ENCODE measurements at regions not wholly inside any gene's neighbourhood (a gene's known extent, or its start where the extent isn't known, plus 50 kb on each side); places are given as distances from the start of the nearest gene placed in this dataset.

DNA sequence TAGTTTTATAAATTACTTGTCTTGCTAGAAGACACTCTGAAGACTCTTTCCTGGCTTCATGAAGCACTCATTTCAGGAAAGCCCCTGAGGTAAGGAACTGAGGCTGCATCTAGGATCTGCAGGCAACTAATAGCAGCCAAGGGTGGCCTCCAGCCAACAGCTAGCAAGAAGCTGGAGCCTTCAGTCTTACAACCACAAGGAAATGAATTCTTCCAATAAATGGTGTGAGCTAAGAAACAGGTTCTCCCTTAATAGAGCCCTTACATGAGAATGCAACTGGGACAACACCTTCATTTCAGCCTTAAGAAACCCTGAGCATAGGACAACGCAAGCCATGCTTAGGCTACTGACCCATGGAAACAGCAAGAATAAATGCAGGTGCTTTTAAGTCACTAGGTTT, 254.6 kb upstream of the RBBP8 start:
- no peak for DNase-seq

- no peak for DNase-seq
These were observed 252.2 kb upstream of the RBBP8 start for GRCh38 chr18:22680944-22681343.

DNA sequence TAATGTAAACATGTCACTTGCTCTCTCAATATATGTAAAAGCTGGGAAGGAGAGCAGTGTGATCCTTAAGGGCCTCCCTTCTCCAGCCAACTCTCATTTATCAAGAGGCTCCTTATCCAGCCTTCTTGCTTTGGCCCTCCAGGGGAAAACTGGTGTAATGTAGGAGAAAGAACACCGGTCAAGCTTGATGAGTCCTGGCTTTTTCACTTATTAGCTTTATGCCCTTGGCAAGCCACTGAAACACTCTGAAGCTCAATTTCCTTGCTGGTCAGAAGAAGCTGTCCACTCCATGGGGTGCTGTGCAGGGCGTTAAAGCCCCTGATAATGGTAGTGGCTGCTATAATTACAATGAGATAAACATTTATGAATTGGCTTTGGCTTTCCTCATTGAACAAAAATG, 251.2 kb upstream of the RBBP8 start:
- DNase-seq = no peak

GRCh38 chr18:22682720-22683119, 250.4 kb upstream of the RBBP8 start:
- no peak for DNase-seq

DNA sequence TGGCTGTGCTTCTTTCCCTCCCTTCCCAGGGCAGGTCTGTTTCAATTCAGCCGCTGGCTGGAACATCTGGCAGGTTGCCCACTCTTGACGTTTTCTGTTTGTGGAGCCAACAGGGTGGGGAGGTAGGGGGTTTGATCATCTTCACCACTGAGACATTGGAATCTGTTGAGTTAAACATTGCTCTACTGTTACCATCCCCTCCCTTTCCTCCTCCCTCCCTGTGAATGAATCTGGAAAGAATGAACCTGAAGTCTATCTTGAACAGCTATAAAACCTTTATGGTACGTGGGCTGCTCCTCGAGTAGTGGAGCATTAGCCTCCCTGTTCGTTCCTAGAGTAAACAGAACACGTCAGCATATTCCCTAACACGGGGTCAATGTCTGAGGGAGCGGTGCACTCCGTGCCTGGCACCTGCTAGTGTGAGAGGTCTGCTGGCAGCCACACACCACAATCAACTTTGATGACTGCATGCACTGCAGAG, 249.9 kb upstream of the RBBP8 start:
- DNase-seq = peak; percentile 82

GRCh38 chr18:22683786-22684185, 249.3 kb upstream of the RBBP8 start:
- DNase-seq = no peak

DNA sequence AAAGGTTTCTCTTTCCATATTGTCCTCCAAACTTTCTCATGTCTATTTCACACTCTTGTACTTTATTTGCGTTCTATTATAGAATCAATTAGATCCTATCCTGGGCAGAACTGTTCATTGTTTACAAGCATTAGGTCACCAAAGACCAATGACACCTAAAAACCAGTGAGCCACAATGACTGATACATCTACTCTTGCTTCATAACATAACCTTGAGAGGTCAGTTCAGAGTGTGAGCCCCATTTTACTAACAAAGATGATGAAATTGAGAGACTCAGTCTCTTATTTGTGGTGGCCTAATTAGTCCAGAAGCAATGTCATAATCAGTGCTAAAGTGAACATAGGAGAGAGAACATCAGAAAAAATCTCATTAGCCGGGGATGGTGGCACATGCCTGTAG, 248.9 kb upstream of the RBBP8 start:
- DNase-seq = no peak

- no peak for DNase-seq
These were observed 247.3 kb upstream of the RBBP8 start for GRCh38 chr18:22685788-22686187.

- no peak for DNase-seq
These were observed 245.0 kb upstream of the RBBP8 start for GRCh38 chr18:22687892-22688680.

- no peak for DNase-seq
These were observed 244.1 kb upstream of the RBBP8 start for GRCh38 chr18:22688877-22689496.

DNA sequence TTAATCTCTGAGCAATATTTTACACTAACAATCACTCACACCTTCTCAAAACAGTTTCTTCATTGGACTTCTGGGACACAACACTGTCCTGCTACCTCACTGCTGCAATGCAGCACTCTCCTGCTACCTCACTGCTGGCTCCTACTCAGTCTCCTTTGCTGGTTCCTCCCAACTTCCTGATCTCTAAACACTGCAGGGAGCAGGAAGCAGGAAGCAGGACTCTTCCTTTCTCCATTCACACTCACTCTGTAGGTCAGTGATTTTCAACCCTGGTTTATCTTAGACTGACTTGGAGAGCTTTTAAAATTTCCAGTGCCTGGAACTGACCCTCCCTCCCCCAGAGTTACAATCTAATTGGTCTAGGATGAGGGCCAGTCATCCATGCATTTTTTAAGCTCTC, 243.4 kb upstream of the RBBP8 start:
- no peak for DNase-seq

DNA sequence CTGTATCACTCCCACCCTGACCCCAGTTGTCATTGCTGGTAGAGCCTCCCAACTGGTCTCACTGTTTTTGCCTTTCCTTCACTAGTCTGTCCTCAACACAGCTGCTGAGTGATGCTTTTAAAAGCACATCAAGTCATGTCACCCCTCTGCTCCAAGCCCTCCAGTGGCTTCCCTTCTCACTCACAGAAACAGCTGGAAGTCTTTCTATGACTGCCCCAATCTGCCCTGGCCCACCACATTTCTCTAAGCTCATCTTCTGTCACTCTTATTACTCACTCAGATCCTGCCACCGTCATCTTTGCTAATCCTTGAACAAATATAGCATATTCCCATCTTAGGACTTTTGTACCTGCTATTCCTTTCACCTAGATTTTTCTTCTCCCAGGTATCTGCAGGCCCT, 242.6 kb upstream of the RBBP8 start:
- no peak for DNase-seq

DNA sequence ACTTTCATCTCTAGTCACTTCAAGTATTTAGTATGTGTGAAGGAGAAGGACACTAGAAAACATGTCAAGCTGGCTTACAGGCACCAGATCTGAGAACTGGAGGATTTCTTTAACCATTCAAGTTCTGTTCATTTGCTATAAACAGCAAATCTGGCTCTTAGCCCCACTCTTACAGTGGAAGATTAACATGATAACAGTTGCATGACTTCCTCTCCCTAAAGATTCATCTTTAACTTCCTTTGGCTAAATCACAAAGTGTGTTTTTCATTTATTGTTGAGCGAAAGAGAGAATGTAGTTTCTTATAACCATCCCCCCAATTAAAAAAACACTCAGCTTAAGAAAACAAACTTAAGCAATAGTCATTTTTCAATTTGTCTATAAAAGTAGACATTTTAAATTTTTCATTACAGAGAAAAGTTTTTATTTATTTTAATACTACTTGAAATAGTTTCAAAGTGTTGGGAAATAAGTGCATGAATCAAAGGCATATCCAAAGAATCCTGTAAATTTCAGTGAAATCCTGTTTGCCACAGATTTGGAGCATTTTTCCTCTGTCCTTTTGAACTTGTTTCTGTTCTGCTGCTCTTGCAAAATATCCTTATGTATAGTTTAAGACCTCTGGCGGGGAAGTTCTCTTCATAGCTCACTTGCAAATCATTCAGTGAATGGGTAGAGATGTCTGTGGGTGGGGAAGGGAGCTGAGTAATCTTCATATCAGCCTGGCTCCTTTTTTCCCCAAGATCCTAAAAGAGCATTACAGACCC, 241.0 kb upstream of the RBBP8 start:
- DNase-seq = no peak

DNA sequence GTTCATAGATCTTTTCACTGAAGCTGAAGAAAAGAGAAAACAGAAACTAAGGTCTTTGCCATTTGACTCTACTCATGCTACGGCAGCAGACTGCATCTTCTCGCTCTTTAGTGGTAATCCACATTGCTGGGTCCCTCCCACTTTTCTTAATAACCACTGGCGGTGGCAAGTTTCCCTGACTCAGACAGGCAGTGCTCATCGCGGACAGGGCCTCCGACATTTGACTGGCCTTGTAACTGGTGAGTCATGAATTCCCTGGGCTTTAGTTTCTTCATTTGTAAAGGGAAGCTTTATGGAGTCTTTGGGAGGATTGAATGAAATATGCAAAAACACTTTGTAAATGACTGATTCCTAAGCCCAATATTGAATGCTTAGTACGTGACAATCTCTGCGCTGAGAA, 238.2 kb upstream of the RBBP8 start:
- DNase-seq = no peak

- DNase-seq = no peak
These were observed 237.5 kb upstream of the RBBP8 start for GRCh38 chr18:22695674-22696073.

- no peak for DNase-seq
These were observed 235.6 kb upstream of the RBBP8 start for GRCh38 chr18:22697561-22697960.

DNA sequence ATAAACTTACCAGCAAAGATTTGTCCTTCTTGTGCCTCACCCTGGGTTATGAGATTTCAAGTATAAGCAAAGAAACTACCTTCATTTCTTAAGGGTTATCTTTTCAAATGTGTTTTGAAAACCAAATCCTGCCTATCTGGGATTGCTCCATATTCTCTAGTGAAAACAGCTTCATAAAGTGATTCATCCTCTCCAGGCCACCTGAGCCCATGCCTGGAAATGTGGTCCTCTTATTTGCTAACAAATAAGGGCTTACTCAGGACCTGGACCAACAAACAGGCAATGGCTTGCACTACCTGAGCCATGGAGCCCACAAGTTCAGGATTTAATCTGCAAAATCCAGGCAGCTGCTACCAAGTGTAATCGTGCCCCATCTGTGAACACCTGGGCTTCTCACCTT, 234.4 kb upstream of the RBBP8 start:
- no peak for DNase-seq

- DNase-seq = no peak
These were observed 233.5 kb upstream of the RBBP8 start for GRCh38 chr18:22699629-22700028.

GRCh38 chr18:22700920-22701319, 232.2 kb upstream of the RBBP8 start:
- no peak for DNase-seq

DNA sequence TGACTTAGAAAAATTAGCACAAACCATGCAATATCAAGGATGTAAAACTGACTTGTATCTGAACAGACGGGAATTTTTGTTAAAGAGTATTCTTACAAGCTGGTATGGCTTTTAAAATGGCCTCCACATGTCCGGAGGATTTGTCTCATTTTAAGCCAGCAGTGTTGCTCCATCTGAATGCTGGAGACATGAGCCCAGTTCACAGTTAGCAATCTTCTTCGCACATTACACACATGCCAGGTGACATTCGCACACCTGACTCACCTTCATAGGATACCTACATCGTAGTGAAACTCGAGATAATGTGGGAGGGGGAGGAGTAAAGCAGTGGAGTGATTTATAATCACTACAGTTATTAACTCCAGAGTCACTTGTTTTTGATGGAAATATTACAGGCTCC, 231.8 kb upstream of the RBBP8 start:
- no peak for DNase-seq

DNA sequence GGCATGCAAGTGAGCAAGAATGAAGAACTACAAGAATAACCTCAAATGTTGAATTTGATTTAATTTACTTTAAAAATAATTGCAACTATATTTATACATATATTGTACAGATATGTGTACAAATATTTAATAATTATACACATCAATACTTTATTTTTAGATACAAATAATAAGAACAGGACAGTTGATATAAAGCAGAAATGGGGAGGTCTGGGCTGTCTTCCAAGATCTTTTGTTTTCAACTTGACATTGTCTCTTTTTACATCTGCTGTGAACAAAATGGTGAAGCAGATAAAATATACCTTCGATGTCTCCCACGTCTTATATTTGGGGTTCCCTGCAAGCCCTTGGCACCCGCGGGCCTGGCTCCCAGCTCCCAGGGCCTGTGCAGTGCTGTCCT, 231.3 kb upstream of the RBBP8 start:
- DNase-seq = no peak

GRCh38 chr18:22702806-22703205, 230.3 kb upstream of the RBBP8 start:
- DNase-seq = no peak

DNA sequence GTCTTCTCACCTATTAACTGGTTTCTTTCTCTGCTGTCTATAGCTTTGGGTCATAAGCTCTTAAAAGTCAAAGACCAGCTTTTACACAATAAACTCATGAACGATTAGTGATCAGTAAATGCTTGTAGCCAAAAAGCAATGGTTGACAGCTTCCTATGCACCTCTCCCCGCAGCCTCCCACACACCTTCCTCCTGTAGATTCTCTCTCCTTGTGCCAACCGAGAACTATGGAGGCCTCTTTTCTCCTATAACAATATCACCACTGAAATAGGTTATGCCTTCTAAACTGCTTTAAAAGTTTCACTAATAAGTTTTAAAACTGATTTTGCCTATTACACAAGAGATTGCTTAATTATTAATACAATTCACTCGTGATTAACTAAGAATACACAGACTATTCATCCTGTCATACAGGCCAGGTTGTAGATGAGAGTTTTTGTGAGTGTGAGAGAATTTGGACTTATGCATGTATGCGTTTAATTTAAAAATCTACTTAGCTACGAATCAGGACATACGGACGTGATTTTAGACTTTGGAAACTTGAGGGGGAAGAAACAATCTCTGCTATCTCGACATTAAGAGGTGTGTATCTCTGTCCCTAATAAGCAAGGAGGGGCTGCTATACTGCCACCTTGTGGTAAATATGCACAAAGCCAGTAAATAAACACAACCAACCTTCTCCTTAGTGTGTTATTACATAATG, 229.1 kb upstream of the RBBP8 start:
- DNase-seq = no peak
